MM.1S (cell line): ENCODE measurements at regions not wholly inside any gene's neighbourhood (a gene's known extent, or its start where the extent isn't known, plus 50 kb on each side); places are given as distances from the start of the nearest gene placed in this dataset.

ENCODE experiments used
- DNase-seq: peaks from one replicate; pipeline ENCODE4 v3.0.0-alpha.2; 2015
- H2AFZ ChIP-seq: fragments of 300-600 bp; sonication (generic); 2 replicates; pipeline ENCODE4 v1.6.0; 2016; ENCODE audit warnings: antibody characterized with exemption, low read length
- H3F3A ChIP-seq: fragments of 300-600 bp; sonication (generic); 2 replicates; pipeline ENCODE4 v1.6.1; 2016; ENCODE audit warnings: mild to moderate bottlenecking, antibody characterized with exemption, low read length, moderate library complexity, mixed read lengths; ENCODE audit not compliant: insufficient read depth
- H3K27ac ChIP-seq: fragments of 300-600 bp; sonication (generic); 2 replicates; pipeline ENCODE4 v1.5.1; 2016; ENCODE audit warnings: mild to moderate bottlenecking, low read length
- H3K27me3 ChIP-seq: fragments of 300-600 bp; sonication (generic); replicated peaks from 2 replicates; pipeline ENCODE4 v1.6.0; 2016; ENCODE audit warnings: low read length; ENCODE audit not compliant: insufficient read depth
- H3K36me3 ChIP-seq: fragments of 300-600 bp; sonication (generic); replicated peaks from 2 replicates; pipeline ENCODE4 v1.6.1; 2016; ENCODE audit warnings: mild to moderate bottlenecking, low read length, mixed read lengths; ENCODE audit not compliant: insufficient read depth
- H3K4me1 ChIP-seq: fragments of 300-600 bp; sonication (generic); 2 replicates; pipeline ENCODE4 v1.6.1; 2016; ENCODE audit warnings: low read length, mixed read lengths
- H3K4me2 ChIP-seq: fragments of 300-600 bp; sonication (generic); 2 replicates; pipeline ENCODE4 v1.6.0; 2016; ENCODE audit warnings: low read depth, low read length
- H3K4me3 ChIP-seq: fragments of 300-600 bp; sonication (generic); 2 replicates; pipeline ENCODE4 v1.5.1; 2016; ENCODE audit warnings: low read length, mixed read lengths
- H3K79me2 ChIP-seq: fragments of 300-600 bp; sonication (generic); 2 replicates; pipeline ENCODE4 v1.6.1; 2016; ENCODE audit warnings: mixed run types, low read length, mixed read lengths
- H3K9ac ChIP-seq: fragments of 300-600 bp; sonication (generic); 2 replicates; pipeline ENCODE4 v1.6.1; 2016; ENCODE audit warnings: low read length, mixed read lengths
- H3K9me2 ChIP-seq: fragments of 300-600 bp; sonication (generic); replicated peaks from 2 replicates; pipeline ENCODE4 v1.6.1; 2016; ENCODE audit warnings: mild to moderate bottlenecking, low read length, mixed read lengths; ENCODE audit not compliant: insufficient read depth
- H3K9me3 ChIP-seq: fragments of 300-600 bp; sonication (generic); replicated peaks from 2 replicates; pipeline ENCODE4 v1.6.1; 2016; ENCODE audit warnings: mild to moderate bottlenecking, low read length, mixed read lengths; ENCODE audit not compliant: insufficient read depth
- H4K20me1 ChIP-seq: fragments of 300-600 bp; sonication (generic); 2 replicates; pipeline ENCODE4 v1.6.1; 2016; ENCODE audit warnings: mild to moderate bottlenecking, low read length, moderate library complexity, mixed read lengths; ENCODE audit not compliant: insufficient read depth
- CTCF ChIP-seq: fragments of 300-600 bp; sonication (generic); IDR thresholded peaks from 2 replicates; pipeline ENCODE4 v1.5.1; 2016; ENCODE audit warnings: antibody characterized with exemption, low read length, mixed read lengths
- EZH2 ChIP-seq: fragments of 300-600 bp; sonication (generic); optimal IDR thresholded peaks from 2 replicates; pipeline ENCODE3; 2017; ENCODE audit warnings: low read depth, mild to moderate bottlenecking, antibody characterized with exemption, low read length, mixed read lengths
- EZH2phosphoT487 ChIP-seq: fragments of 300-600 bp; sonication (generic); IDR thresholded peaks from 2 replicates; pipeline ENCODE4 v1.6.1; 2018; ENCODE audit warnings: antibody characterized with exemption, low read length

GRCh38 chr13:80989747-80990146, 648.8 kb upstream of the SPRY2 start:
- no peak overlapping the region for H2AFZ ChIP-seq
- TF ChIP-seq EZH2 = no peak
- TF ChIP-seq CTCF = no peak
- no peak for TF ChIP-seq EZH2phosphoT487
- H4K20me1 ChIP-seq = no peaks in the 10 kb centered on the region
- H3K9ac ChIP-seq = no peak overlapping the region
- no peaks in the 10 kb centered on the region for H3K4me1 ChIP-seq
- DNase-seq = no peak
- no peak overlapping the region for H3K27ac ChIP-seq
- no peaks in the 10 kb centered on the region for H3K9me2 ChIP-seq
- H3K36me3 ChIP-seq = no peaks in the 10 kb centered on the region
- H3K9me3 ChIP-seq = no peaks in the 10 kb centered on the region
- no peak overlapping the region for H3K4me3 ChIP-seq
- no peaks in the 10 kb centered on the region for H3K27me3 ChIP-seq
- no peak overlapping the region for H3K4me2 ChIP-seq
- H3F3A ChIP-seq = no peaks in the 10 kb centered on the region
- no peaks in the 10 kb centered on the region for H3K79me2 ChIP-seq

- Histone ChIP-seq H3K9ac (no peak overlapping the region), H2AFZ (no peak overlapping the region), H3K9me2 (no peaks in the 10 kb centered on the region), H3K9me3 (no peaks in the 10 kb centered on the region), H3K27me3 (no peaks in the 10 kb centered on the region), H4K20me1 (no peaks in the 10 kb centered on the region), H3K4me1 (no peaks in the 10 kb centered on the region), H3K36me3 (no peaks in the 10 kb centered on the region), H3K4me2 (no peak overlapping the region), H3K27ac (no peak overlapping the region), H3K4me3 (no peak overlapping the region), H3F3A (no peaks in the 10 kb centered on the region), H3K79me2 (no peaks in the 10 kb centered on the region)
- TF ChIP-seq CTCF (no peak), EZH2 (no peak), EZH2phosphoT487 (no peak)
- DNase-seq = no peak
Observed at GRCh38 chr13:80989241-80989640, 648.3 kb upstream of the SPRY2 start.

- Histone ChIP-seq H3K36me3 (no peaks in the 10 kb centered on the region), H3K4me1 (no peaks in the 10 kb centered on the region), H3K4me2 (no peak overlapping the region), H3K9ac (no peak overlapping the region), H3K27ac (no peak overlapping the region), H3K9me2 (no peaks in the 10 kb centered on the region), H3F3A (no peaks in the 10 kb centered on the region), H3K79me2 (no peaks in the 10 kb centered on the region), H2AFZ (no peak overlapping the region), H4K20me1 (no peaks in the 10 kb centered on the region), H3K27me3 (no peaks in the 10 kb centered on the region), H3K4me3 (no peak overlapping the region), H3K9me3 (no peaks in the 10 kb centered on the region)
- DNase-seq = no peak
- TF ChIP-seq EZH2 = no peak
- no peak for TF ChIP-seq CTCF
- TF ChIP-seq EZH2phosphoT487 = no peak
Observed at GRCh38 chr13:80988391-80989151, 647.6 kb upstream of the SPRY2 start.
